Hepatocyte (in vitro differentiated cells): ENCODE measurements at regions not wholly inside any gene's neighbourhood (a gene's known extent, or its start where the extent isn't known, plus 50 kb on each side); places are given as distances from the start of the nearest gene placed in this dataset.

Experiments used
- EZH2 ChIP-seq: fragments of 200-600 bp; sonication (generic); IDR thresholded peaks from 2 replicates; pipeline ENCODE4 v1.6.1; 2016; ENCODE audit warnings: antibody characterized with exemption, mild to moderate bottlenecking, borderline replicate concordance
- EZH2phosphoT487 ChIP-seq: fragments of 200-600 bp; sonication (generic); IDR thresholded peaks from one replicate; pipeline ENCODE4 v1.6.1; 2018; ENCODE audit warnings: antibody characterized with exemption, mild to moderate bottlenecking, low read depth, moderate library complexity; ENCODE audit not compliant: unreplicated experiment, severe bottlenecking
- TF ChIP-seq, protein P1 (sequence below): fragments of 200-600 bp; sonication (generic); IDR thresholded peaks from 2 replicates; pipeline ENCODE4 v1.5.1; 2016; ENCODE audit warnings: antibody characterized with exemption, mild to moderate bottlenecking; ENCODE audit not compliant: poor library complexity

DNA sequence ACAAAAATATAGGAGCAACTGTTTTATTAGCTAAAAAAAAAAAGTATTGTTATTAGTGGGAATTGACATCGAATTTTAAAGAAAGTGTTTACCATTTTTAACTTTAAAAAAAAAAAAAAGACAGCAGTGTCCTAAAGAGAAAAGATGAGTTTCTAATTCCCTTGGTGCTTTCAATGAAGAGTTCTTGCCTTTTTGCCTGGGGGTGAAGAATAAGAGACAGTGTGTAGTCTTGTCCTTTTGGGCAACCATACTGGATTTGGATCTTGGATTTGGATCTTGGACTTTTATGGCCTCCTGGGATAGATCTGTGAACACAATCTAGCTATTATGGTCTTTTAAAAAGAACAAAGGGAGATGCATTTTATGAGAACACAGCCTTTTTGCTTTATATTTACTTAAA lies 60.2 kb upstream of the GLS start:
- TF ChIP-seq, protein P1, sequence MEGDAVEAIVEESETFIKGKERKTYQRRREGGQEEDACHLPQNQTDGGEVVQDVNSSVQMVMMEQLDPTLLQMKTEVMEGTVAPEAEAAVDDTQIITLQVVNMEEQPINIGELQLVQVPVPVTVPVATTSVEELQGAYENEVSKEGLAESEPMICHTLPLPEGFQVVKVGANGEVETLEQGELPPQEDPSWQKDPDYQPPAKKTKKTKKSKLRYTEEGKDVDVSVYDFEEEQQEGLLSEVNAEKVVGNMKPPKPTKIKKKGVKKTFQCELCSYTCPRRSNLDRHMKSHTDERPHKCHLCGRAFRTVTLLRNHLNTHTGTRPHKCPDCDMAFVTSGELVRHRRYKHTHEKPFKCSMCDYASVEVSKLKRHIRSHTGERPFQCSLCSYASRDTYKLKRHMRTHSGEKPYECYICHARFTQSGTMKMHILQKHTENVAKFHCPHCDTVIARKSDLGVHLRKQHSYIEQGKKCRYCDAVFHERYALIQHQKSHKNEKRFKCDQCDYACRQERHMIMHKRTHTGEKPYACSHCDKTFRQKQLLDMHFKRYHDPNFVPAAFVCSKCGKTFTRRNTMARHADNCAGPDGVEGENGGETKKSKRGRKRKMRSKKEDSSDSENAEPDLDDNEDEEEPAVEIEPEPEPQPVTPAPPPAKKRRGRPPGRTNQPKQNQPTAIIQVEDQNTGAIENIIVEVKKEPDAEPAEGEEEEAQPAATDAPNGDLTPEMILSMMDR = no peak
- TF ChIP-seq EZH2 (no peak), EZH2phosphoT487 (no peak)
